DMS114 treated with DMSO at 0.1 percent for 48 hours (cell line): ENCODE measurements at regions not wholly inside any gene's neighbourhood (a gene's known extent, or its start where the extent isn't known, plus 50 kb on each side); places are given as distances from the start of the nearest gene placed in this dataset.
"Not testable (repeated sequence)": the region's sequence is repeated elsewhere in the genome, so short reads cannot be mapped to it uniquely, and the experiment has no call there.

Experiments
- DNase-seq: peaks from one replicate; lab custom pipeline; 2025; ENCODE audit not compliant: unreplicated experiment; lab: John Stamatoyannopoulos, UW

GRCh38 chr1:117314951-117315350 is 52.3 kb upstream of the MAN1A2 start:
- DNase-seq = not testable (repeated sequence)

GRCh38 chr1:117313555-117313954 is 53.7 kb upstream of the MAN1A2 start:
- DNase-seq = no peak

GRCh38 chr1:117312453-117313138 is 54.7 kb upstream of the MAN1A2 start:
- DNase-seq = no peak

- DNase-seq = no peak
Measured at GRCh38 chr1:117308311-117308916, 58.8 kb upstream of the MAN1A2 start.

GRCh38 chr1:117301901-117302300 is 65.3 kb upstream of the MAN1A2 start:
- DNase-seq = no peak

GRCh38 chr1:117300183-117300582 is 67.1 kb upstream of the MAN1A2 start:
- DNase-seq = not testable (repeated sequence)

GRCh38 chr1:117295001-117295400 is 72.2 kb upstream of the MAN1A2 start:
- no peak for DNase-seq

GRCh38 chr1:117290890-117291289 is 76.4 kb upstream of the MAN1A2 start:
- no peak for DNase-seq

GRCh38 chr1:117289316-117289870 is 77.9 kb upstream of the MAN1A2 start:
- DNase-seq = no peak

- no peak for DNase-seq
Measured at GRCh38 chr1:117286562-117286961, 75.8 kb upstream of the VTCN1 start.

GRCh38 chr1:117286145-117286544 is 75.4 kb upstream of the VTCN1 start:
- DNase-seq = no peak

- DNase-seq = peak; percentile 78
Measured at GRCh38 chr1:117284399-117285215, 73.9 kb upstream of the VTCN1 start.

- no peak for DNase-seq
Measured at GRCh38 chr1:117278531-117278930, 67.8 kb upstream of the VTCN1 start.

- no peak for DNase-seq
Measured at GRCh38 chr1:117275055-117275454, 64.3 kb upstream of the VTCN1 start.

- no peak for DNase-seq
Measured at GRCh38 chr1:117271959-117272358, 61.2 kb upstream of the VTCN1 start.

GRCh38 chr1:117271129-117271528 is 60.4 kb upstream of the VTCN1 start:
- DNase-seq = no peak

- DNase-seq = no peak
Measured at GRCh38 chr1:117270679-117271078, 60.0 kb upstream of the VTCN1 start.

- no peak for DNase-seq
Measured at GRCh38 chr1:117268535-117269455, 58.1 kb upstream of the VTCN1 start.

GRCh38 chr1:117267232-117267774 is 56.6 kb upstream of the VTCN1 start:
- no peak for DNase-seq

- no peak for DNase-seq
Measured at GRCh38 chr1:117262976-117263375, 52.2 kb upstream of the VTCN1 start.
